ENCODE measurements at regions not wholly inside any gene's neighbourhood (a gene's known extent, or its start where the extent isn't known, plus 50 kb on each side); places are given as distances from the start of the nearest gene placed in this dataset.

- no peak overlapping the region for H2AFZ ChIP-seq (ENCODE audit: low read length)
- intact Hi-C loops (cut with micrococcal nuclease; ENCODE audit: unreplicated experiment): no loop called here
- no peak overlapping the region for H3K27ac ChIP-seq (ENCODE audit: extremely low read length, insufficient read depth, low read length)
- ATAC-seq (no peak), FAIRE-seq (no peak), DNase-seq (ENCODE audit: low spot score) (no peak)
- H3K4me2 ChIP-seq (ENCODE audit: low read depth, low read length): no peak overlapping the region
- no TSS peak for BruUV-seq (replicated peaks)
- H3K27me3 ChIP-seq (ENCODE audit: control insufficient read depth in 1 of 2, insufficient read depth in 2 of 2, low read length in 2 of 2): no peaks in the 10 kb centered on the region
- in situ Hi-C loops (cut with HindIII; ENCODE audit: extremely low pct_ligation_motif_present, low pct_unique_long_range_greater_than_20kb): no loop called here
- TF ChIP-seq ONECUT2 (CRISPR knock-in tag; IDR thresholded peaks at IDR 0.05) (no peak), TBX2 (CRISPR knock-in tag; IDR thresholded peaks at IDR 0.05; ENCODE audit: borderline replicate concordance) (no peak), ZNF746 (CRISPR knock-in tag; IDR thresholded peaks at IDR 0.05) (no peak)
- H4K20me1 ChIP-seq (ENCODE audit: insufficient read depth, low read length): no peaks in the 10 kb centered on the region
- no peaks in the 10 kb centered on the region for H3K79me2 ChIP-seq (ENCODE audit: insufficient read depth, low read length)
- no peaks in the 10 kb centered on the region for H3K36me3 ChIP-seq (replicated peaks in 1 of 2; ENCODE audit: control insufficient read depth in 1 of 2, insufficient read depth in 2 of 2, low read length in 2 of 2)
- 45% methylated on average over 6 of the region's 7 CpGs for WGBS (ENCODE audit: low lambda C conversion rate)
- no peaks in the 10 kb centered on the region for H3K4me1 ChIP-seq (ENCODE audit: insufficient read depth, low read length)
- POLR2A ChIA-PET: no interaction called here
- H3K9ac ChIP-seq (ENCODE audit: insufficient read depth, low read depth, low read length): no peak overlapping the region
- no peak overlapping the region for H3K4me3 ChIP-seq (replicated peaks in 1 of 3; ENCODE audit: insufficient read depth in 1 of 3, low read depth in 2 of 3, low read length in 3 of 3)
- H3K9me3 ChIP-seq (ENCODE audit: low read length): no peaks in the 10 kb centered on the region
- CTCF ChIA-PET (ENCODE audit: low intra/inter-chr PET ratio, low total read pairs): no interaction called here
These were observed 79.3 kb upstream of the ADCY1 start for GRCh38 chr7:45494885-45495284.

- H3K9ac ChIP-seq (ENCODE audit: insufficient read depth, low read depth, low read length): no peak overlapping the region
- H3K4me3 ChIP-seq (replicated peaks in 1 of 3; ENCODE audit: insufficient read depth in 1 of 3, low read depth in 2 of 3, low read length in 3 of 3): no peak overlapping the region
- no peaks in the 10 kb centered on the region for H3K79me2 ChIP-seq (ENCODE audit: insufficient read depth, low read length)
- no peaks in the 10 kb centered on the region for H3K27me3 ChIP-seq (ENCODE audit: control insufficient read depth in 1 of 2, insufficient read depth in 2 of 2, low read length in 2 of 2)
- no peak overlapping the region for H3K4me2 ChIP-seq (ENCODE audit: low read depth, low read length)
- H3K9me3 ChIP-seq (ENCODE audit: low read length): no peaks in the 10 kb centered on the region
- no TSS peak for BruUV-seq (replicated peaks)
- no peak for ATAC-seq
- 54% methylated on average over 3 of the region's 3 CpGs for WGBS (ENCODE audit: low lambda C conversion rate)
- no peak overlapping the region for H2AFZ ChIP-seq (ENCODE audit: low read length)
- intact Hi-C loops (cut with micrococcal nuclease; ENCODE audit: unreplicated experiment) (no loop called here), in situ Hi-C loops (cut with HindIII; ENCODE audit: extremely low pct_ligation_motif_present, low pct_unique_long_range_greater_than_20kb) (no loop called here)
- no peak overlapping the region for H3K27ac ChIP-seq (ENCODE audit: extremely low read length, insufficient read depth, low read length)
- H3K36me3 ChIP-seq (replicated peaks in 1 of 2; ENCODE audit: control insufficient read depth in 1 of 2, insufficient read depth in 2 of 2, low read length in 2 of 2): no peaks in the 10 kb centered on the region
- no peaks in the 10 kb centered on the region for H3K4me1 ChIP-seq (ENCODE audit: insufficient read depth, low read length)
- DNase-seq (ENCODE audit: low spot score): no peak
- ChIA-PET CTCF (ENCODE audit: low intra/inter-chr PET ratio, low total read pairs) (no interaction called here), POLR2A (no interaction called here)
- FAIRE-seq: no peak
- H4K20me1 ChIP-seq (ENCODE audit: insufficient read depth, low read length): no peaks in the 10 kb centered on the region
- TF ChIP-seq NFIB (CRISPR knock-in tag; IDR thresholded peaks at IDR 0.05; ENCODE audit: borderline replicate concordance) (no peak), ZNF703 (CRISPR knock-in tag; IDR thresholded peaks at IDR 0.05; ENCODE audit: borderline replicate concordance) (no peak), ZSCAN20 (CRISPR knock-in tag; IDR thresholded peaks at IDR 0.05; ENCODE audit: borderline replicate concordance) (no peak), ZNF672 (CRISPR knock-in tag; IDR thresholded peaks at IDR 0.05) (no peak), NCOR1 (IDR thresholded peaks at IDR 0.05; ENCODE audit: borderline replicate concordance, low read length) (no peak), KLF12 (CRISPR knock-in tag; IDR thresholded peaks at IDR 0.05; ENCODE audit: borderline replicate concordance) (no peak), ZBTB14 (CRISPR knock-in tag; IDR thresholded peaks at IDR 0.05) (no peak), MED8 (CRISPR knock-in tag; IDR thresholded peaks at IDR 0.05; ENCODE audit: insufficient replicate concordance) (no peak), GATAD2A (CRISPR knock-in tag; IDR thresholded peaks at IDR 0.05) (no peak), GLI4 (CRISPR knock-in tag; IDR thresholded peaks at IDR 0.05; ENCODE audit: borderline replicate concordance) (no peak), ZNF431 (CRISPR knock-in tag; IDR thresholded peaks at IDR 0.05; ENCODE audit: borderline replicate concordance, low read depth) (no peak), LCORL (IDR thresholded peaks at IDR 0.05) (no peak), LCORL (CRISPR knock-in tag; IDR thresholded peaks at IDR 0.05) (no peak), SETDB1 (CRISPR knock-in tag; IDR thresholded peaks at IDR 0.05; ENCODE audit: borderline replicate concordance) (no peak), GRHL1 (CRISPR knock-in tag; conservative IDR thresholded peaks at IDR 0.05) (no peak), ZNF614 (CRISPR knock-in tag; IDR thresholded peaks at IDR 0.05; ENCODE audit: borderline replicate concordance) (no peak), DMAP1 (CRISPR knock-in tag; IDR thresholded peaks at IDR 0.05) (no peak)
These were observed 78.5 kb upstream of the ADCY1 start for GRCh38 chr7:45495618-45496017.
